Tibial nerve (tissue), 4 donors: ENCODE measurements at regions not wholly inside any gene's neighbourhood (a gene's known extent, or its start where the extent isn't known, plus 50 kb on each side); places are given as distances from the start of the nearest gene placed in this dataset.
"Not testable (repeated sequence)": the region's sequence is repeated elsewhere in the genome, so short reads cannot be mapped to it uniquely, and the experiment has no call there.

Experiments used
- DNase-seq, 2 donors: peaks; one replicate each; pipeline ENCODE4 v3.0.0-alpha.2; 2019; ENCODE audit warnings: low spot score in 2 of 2
- H3K27ac ChIP-seq, 4 donors: fragments of 200-600 bp; sonication (generic) in 3 of 4; one replicate each; pipeline ENCODE4 v1.5.1; 2017 to 2019; ENCODE audit warnings: mild to moderate bottlenecking in 1 of 4
- H3K27me3 ChIP-seq, 2 donors: fragments of 200-600 bp; sonication (generic) in 1 of 2; one replicate each; pipeline versions ENCODE4 v1.5.1 to v1.6.0; 2017 to 2019
- H3K36me3 ChIP-seq, 3 donors: fragments of 200-600 bp; sonication (generic); one replicate each; pipeline ENCODE4 v1.5.1; 2018 to 2019
- H3K4me1 ChIP-seq, 4 donors: fragments of 200-600 bp; sonication (generic) in 3 of 4; one replicate each; pipeline ENCODE4 v1.5.1; 2017 to 2019
- H3K4me3 ChIP-seq, 4 donors: fragments of 200-600 bp; sonication (generic) in 3 of 4; one replicate each; pipeline ENCODE4 v1.5.1; 2017 to 2019; ENCODE audit warnings: mild to moderate bottlenecking in 1 of 4, moderate library complexity in 1 of 4
- H3K9me3 ChIP-seq, 4 donors: fragments of 200-600 bp; sonication (generic) in 3 of 4; one replicate each; pipeline ENCODE4 v1.5.1; 2017 to 2019
- CTCF ChIP-seq, 5 experiments: fragments of 200-600 bp in 3 of 5; fragments of 450-650 bp in 2 of 5; sonication (generic) in 3 of 5; IDR thresholded peaks; one replicate each; pipeline ENCODE4 v1.5.1; 2016 to 2019; ENCODE audit warnings: antibody characterized with exemption in 5 of 5, mild to moderate bottlenecking in 3 of 5, moderate library complexity in 2 of 5
- EP300 ChIP-seq, 2 donors: sonication (generic); formaldehyde crosslinking; IDR thresholded peaks; one replicate each; pipeline ENCODE4 v1.6.1; 2017; ENCODE audit warnings: antibody characterized with exemption in 2 of 2, mild to moderate bottlenecking in 1 of 2
- POLR2A ChIP-seq, 2 donors: fragments of 450-650 bp; IDR thresholded peaks; one replicate each; pipeline ENCODE4 v1.6.1; 2017; ENCODE audit warnings: antibody characterized with exemption in 2 of 2, mild to moderate bottlenecking in 2 of 2, moderate library complexity in 2 of 2
- WGBS, 2 donors: methylation state at CpG; one replicate each; pipeline ENCODE4 v1.1.5; 2018; 5-methylcytosine and 5-hydroxymethylcytosine counted together

- H3K27ac ChIP-seq, H3K4me3 ChIP-seq, H3K36me3 ChIP-seq, H3K9me3 ChIP-seq, H3K4me1 ChIP-seq, H3K27me3 ChIP-seq: not testable (repeated sequence)
- whole genome bisulfite sequencing, 2 donors, result 67 to 89% methylated on average over 5 of the region's 5 CpGs
- peak in 1 of 2 donors; percentile 27 for TF ChIP-seq EP300 (IDR thresholded peaks at IDR 0.05)
- DNase-seq, result peak; percentile 15 to 21
These were observed 176.4 kb downstream of the AKR1D1 start for GRCh38 chr7:138252666-138253065.

DNA sequence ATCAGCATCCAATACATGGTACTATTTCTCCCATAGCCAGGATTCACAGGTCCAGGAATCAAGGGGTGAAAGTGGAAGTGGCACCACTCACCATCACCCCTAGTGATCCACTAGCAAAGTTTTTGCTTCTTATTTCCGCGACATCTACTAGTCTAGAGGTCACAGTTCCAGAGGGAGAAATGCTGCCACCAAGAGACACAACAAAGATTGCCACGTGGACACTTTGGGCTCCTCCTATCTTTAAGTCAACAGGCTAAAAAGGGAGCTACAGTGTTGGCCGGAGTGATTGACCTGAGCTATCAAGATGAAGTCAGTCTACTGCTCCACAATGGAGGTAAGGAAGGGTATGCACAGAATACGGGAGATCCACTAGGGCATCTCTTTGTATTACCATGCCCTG is 178.2 kb downstream of the AKR1D1 start:
- no peak overlapping the region for H3K4me3 ChIP-seq
- no peaks in the 10 kb centered on the region for H3K27me3 ChIP-seq
- H3K9me3 ChIP-seq, result no peaks in the 10 kb centered on the region
- DNase-seq, result no peak
- peaks cover 0 to 8% (median 0%) of the 10 kb centered on the region in 4 donors for H3K4me1 ChIP-seq
- 82 to 84% methylated on average over 5 of the region's 5 CpGs for WGBS, 2 donors
- H3K36me3 ChIP-seq, result no peaks in the 10 kb centered on the region
- TF ChIP-seq CTCF (IDR thresholded peaks at IDR 0.05) (no peak), EP300 (IDR thresholded peaks at IDR 0.05) (no peak), POLR2A (IDR thresholded peaks at IDR 0.05) (no peak)
- no peak overlapping the region for H3K27ac ChIP-seq

DNA sequence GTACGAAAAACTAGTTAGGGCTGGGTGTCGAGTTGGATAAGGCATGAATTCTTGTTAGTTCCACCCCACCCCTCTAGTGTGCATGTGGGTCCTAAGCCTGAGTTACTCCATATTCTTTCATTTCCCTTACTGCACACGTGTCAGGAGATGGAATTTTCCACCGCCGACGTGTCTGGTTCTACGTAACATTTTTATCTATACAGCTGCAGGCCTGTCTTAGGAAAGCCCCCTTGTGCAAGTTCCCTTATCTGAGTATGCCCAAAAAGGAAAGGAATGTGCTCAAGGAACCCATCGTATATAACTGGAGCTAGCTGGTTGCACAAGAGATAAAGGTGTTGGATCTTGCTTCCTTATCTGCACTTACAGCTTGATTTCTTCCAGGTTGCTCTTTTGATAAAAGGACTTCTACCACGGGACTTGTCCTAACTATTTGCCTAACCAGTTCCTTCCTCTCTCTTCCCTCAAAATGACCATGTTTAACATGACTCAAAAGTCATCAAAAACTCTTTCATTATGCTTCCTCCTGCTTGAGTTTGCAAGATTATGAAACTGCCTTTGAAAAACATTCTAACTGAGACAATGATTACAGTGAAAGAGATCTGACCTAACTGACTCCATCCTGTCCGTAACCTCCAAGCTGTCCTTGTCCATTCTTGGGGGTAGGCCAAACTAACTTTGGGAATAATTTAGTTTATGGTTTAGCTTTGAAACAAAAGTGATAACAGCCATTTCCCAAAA is 181.4 kb downstream of the AKR1D1 start:
- no peaks in the 10 kb centered on the region for H3K36me3 ChIP-seq
- WGBS, 2 donors, result 40 to 51% methylated on average over 10 of the region's 10 CpGs
- peaks cover 0 to 8% (median 0%) of the 10 kb centered on the region in 4 donors for H3K4me1 ChIP-seq
- H3K27ac ChIP-seq, result no peak overlapping the region
- no peaks in the 10 kb centered on the region for H3K9me3 ChIP-seq
- H3K27me3 ChIP-seq, result no peaks in the 10 kb centered on the region
- TF ChIP-seq POLR2A (IDR thresholded peaks at IDR 0.05) (no peak), EP300 (IDR thresholded peaks at IDR 0.05) (peak; percentile 13 to 16), CTCF (IDR thresholded peaks at IDR 0.05) (no peak)
- no peak overlapping the region for H3K4me3 ChIP-seq
- DNase-seq, result no peak

- WGBS, 2 donors, result 46 to 47% methylated on average over 3 of the region's 3 CpGs
- TF ChIP-seq POLR2A (IDR thresholded peaks at IDR 0.05) (no peak), EP300 (IDR thresholded peaks at IDR 0.05) (no peak), CTCF (IDR thresholded peaks at IDR 0.05) (no peak)
These were observed 181.9 kb downstream of the AKR1D1 start for GRCh38 chr7:138258197-138258559.

GRCh38 chr7:138259675-138260074 is 183.4 kb downstream of the AKR1D1 start:
- no peaks in the 10 kb centered on the region for H3K9me3 ChIP-seq
- H3K27ac ChIP-seq, result no peak overlapping the region
- no peaks in the 10 kb centered on the region for H3K27me3 ChIP-seq
- H3K4me3 ChIP-seq, result no peak overlapping the region
- no peak for TF ChIP-seq EP300 (IDR thresholded peaks at IDR 0.05)
- TF ChIP-seq POLR2A (IDR thresholded peaks at IDR 0.05), result no peak
- TF ChIP-seq CTCF (IDR thresholded peaks at IDR 0.05), result no peak
- H3K4me1 ChIP-seq, result peaks cover 0 to 8% (median 0%) of the 10 kb centered on the region in 4 donors
- no peaks in the 10 kb centered on the region for H3K36me3 ChIP-seq
- DNase-seq, result no peak
- 87 to 89% methylated on average over 3 of the region's 3 CpGs for WGBS, 2 donors

More at GRCh38 chr7:138258197-138258559, 181.9 kb downstream of the AKR1D1 start:
- no peak overlapping the region for H3K4me3 ChIP-seq
- no peak overlapping the region for H3K27ac ChIP-seq
- no peaks in the 10 kb centered on the region for H3K9me3 ChIP-seq
- no peaks in the 10 kb centered on the region for H3K27me3 ChIP-seq
- H3K4me1 ChIP-seq, result peaks cover 0 to 8% (median 0%) of the 10 kb centered on the region in 4 donors
- DNase-seq, result no peak
- H3K36me3 ChIP-seq, result no peaks in the 10 kb centered on the region
